BLaER1 treated with 17β-estradiol and CSF1 and Interleukin-3, amounts not matched to agents 10 nM and 100 nM (cell line): ENCODE measurements at regions not wholly inside any gene's neighbourhood (a gene's known extent, or its start where the extent isn't known, plus 50 kb on each side); places are given as distances from the start of the nearest gene placed in this dataset.

Source experiments
- H3K27ac ChIP-seq, 11 experiments: shearing (Covaris generic); formaldehyde crosslinking; 2 replicates each; pipeline ENCODE4 v1.8.1; 2022
- H3K27me3 ChIP-seq, 11 experiments: shearing (Covaris generic); formaldehyde crosslinking; 2 replicates each; pipeline ENCODE4 v1.8.1; 2022
- H3K36me3 ChIP-seq, 11 experiments: shearing (Covaris generic); formaldehyde crosslinking; 2 replicates each; pipeline ENCODE4 v1.8.1; 2022
- H3K4me1 ChIP-seq, 10 experiments: shearing (Covaris generic); formaldehyde crosslinking; 2 replicates each; pipeline ENCODE4 v1.8.1; 2022
- H3K4me2 ChIP-seq, 11 experiments: shearing (Covaris generic); formaldehyde crosslinking; 2 replicates each; pipeline ENCODE4 v1.8.1; 2022
- H3K4me3 ChIP-seq, 10 experiments: shearing (Covaris generic); formaldehyde crosslinking; 2 replicates each; pipeline ENCODE4 v1.8.1; 2022
- H3K9ac ChIP-seq, 11 experiments: shearing (Covaris generic); formaldehyde crosslinking; 2 replicates each; pipeline ENCODE4 v1.8.1; 2022
- H3K9me3 ChIP-seq, 11 experiments: shearing (Covaris generic); formaldehyde crosslinking; replicated peaks in 1 of 11; 2 replicates each; pipeline ENCODE4 v1.8.1; 2022
- H4K20me1 ChIP-seq, 11 experiments: shearing (Covaris generic); formaldehyde crosslinking; 2 replicates each; pipeline ENCODE4 v1.8.1; 2022
- Cebpa-rat ChIP-seq, 11 experiments: shearing (Covaris generic); IDR thresholded peaks; 2 replicates each; pipeline ENCODE4 v1.8.1; 2022

DNA sequence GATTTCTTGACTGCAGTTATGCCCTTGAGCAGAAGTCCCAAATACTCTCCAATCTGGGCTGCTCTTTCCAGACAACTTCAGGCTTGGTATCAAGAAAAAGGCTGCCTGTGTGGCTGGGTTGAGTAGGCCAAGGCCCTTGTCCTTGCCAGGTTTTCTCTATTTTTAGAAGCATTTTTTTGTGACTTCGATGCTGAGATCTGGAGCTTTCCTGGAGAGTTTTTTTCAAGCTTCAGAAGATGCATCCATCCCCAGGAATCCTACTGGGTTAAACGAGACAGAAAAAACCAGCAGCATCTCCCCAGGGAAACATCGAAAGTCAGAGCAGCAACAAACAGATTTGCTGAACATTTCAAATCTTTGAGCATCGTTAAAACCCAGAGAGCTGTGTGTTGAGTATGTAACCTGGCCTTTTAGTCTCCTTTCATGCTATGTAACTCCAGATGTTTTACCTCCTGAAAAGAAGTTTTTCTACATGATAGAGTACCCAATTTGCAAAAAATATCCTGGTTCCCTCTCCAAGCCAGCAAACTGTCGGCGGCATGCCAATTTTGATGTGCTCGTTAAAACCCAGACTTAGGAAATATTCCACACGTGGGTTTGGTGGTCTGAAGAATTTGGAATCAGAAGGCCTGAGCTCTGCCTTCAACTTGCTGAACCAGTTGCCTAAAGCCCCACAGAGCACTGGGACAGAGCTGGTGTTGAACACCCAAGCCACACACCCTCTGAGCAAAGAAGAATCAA is 98.1 kb upstream of the ALDH1B1 start:
- TF ChIP-seq Cebpa-rat (IDR thresholded peaks at IDR 0.05): no peak

DNA sequence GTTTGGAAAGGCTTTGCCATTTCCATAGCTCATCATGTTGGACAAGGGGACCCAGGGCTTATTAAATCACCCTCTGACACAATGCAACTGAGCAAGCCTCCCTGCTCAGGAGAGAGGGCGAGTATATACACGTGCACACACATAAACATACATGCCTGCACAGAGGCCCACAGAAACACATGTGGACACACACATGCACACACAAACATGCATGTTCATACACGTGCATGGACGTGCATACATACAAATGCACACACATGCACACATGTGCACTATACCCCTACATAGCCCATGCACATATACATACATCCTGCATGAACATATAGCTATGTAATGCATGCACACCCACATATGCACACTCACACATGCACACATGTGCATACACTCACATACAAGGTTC is 99.5 kb upstream of the ALDH1B1 start:
- Histone ChIP-seq H3K9ac (no peak overlapping the region), H3K36me3 (no peaks in the 10 kb centered on the region), H3K27me3 (no peaks in the 10 kb centered on the region), H3K27ac (no peak overlapping the region), H3K9me3 (no peaks in the 10 kb centered on the region), H3K4me1 (no peaks in the 10 kb centered on the region), H4K20me1 (no peaks in the 10 kb centered on the region), H3K4me2 (no peak overlapping the region), H3K4me3 (no peak overlapping the region)
- no peak for TF ChIP-seq Cebpa-rat (IDR thresholded peaks at IDR 0.05)

More for the DNA sequence above, 98.1 kb upstream of the ALDH1B1 start:
- no peaks in the 10 kb centered on the region for H3K36me3 ChIP-seq
- H3K27me3 ChIP-seq: no peaks in the 10 kb centered on the region
- H3K9me3 ChIP-seq: no peaks in the 10 kb centered on the region
- H3K4me3 ChIP-seq: no peak overlapping the region
- H3K4me2 ChIP-seq: no peak overlapping the region
- H4K20me1 ChIP-seq: no peaks in the 10 kb centered on the region
- H3K27ac ChIP-seq: no peak overlapping the region
- H3K4me1 ChIP-seq: no peaks in the 10 kb centered on the region
- no peak overlapping the region for H3K9ac ChIP-seq

DNA sequence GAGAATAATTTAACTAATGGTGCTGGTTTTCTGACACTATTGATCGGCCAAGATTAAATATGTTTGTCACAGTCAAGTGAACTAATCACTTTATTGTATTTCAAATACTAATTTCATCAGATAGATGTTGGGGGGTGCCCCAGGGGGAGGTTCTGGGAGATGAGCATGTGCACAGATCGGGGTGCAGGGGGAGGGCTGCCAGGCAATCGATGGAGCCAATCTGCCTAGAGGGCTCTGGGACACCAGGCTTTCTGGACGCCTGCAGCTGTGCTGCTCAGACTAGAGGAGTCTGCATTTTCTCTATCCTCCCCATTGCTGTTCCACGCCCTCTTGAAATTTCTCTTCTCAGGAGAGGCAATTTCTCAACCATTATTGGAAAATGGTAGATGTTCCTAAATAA is 100.0 kb upstream of the ALDH1B1 start:
- H3K27ac ChIP-seq: no peak overlapping the region
- H3K4me3 ChIP-seq: no peak overlapping the region
- no peak for TF ChIP-seq Cebpa-rat (IDR thresholded peaks at IDR 0.05)
- H3K36me3 ChIP-seq: no peaks in the 10 kb centered on the region
- no peaks in the 10 kb centered on the region for H3K9me3 ChIP-seq
- no peaks in the 10 kb centered on the region for H3K27me3 ChIP-seq
- no peak overlapping the region for H3K4me2 ChIP-seq
- no peaks in the 10 kb centered on the region for H4K20me1 ChIP-seq
- no peaks in the 10 kb centered on the region for H3K4me1 ChIP-seq
- no peak overlapping the region for H3K9ac ChIP-seq

DNA sequence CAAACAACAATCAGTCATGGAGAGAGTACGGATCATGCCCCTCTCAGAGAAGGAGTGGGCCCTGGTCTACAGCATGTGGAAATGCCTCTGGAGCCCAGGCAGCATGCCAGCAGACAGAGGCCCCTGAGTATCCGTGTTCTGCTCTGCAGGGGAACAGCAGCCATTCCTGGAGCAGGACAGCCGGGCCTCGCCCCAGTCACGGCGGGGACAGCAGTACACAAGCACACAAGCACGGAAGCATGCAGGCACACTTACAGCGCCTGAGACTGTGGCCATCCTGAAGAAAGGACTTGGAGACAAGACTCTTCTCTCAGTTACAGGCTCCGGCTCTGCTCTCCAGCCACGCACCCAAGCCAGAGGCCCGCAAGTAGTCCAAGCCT is 102.6 kb upstream of the ALDH1B1 start:
- Histone ChIP-seq H3K4me3 (no peak overlapping the region), H3K9ac (no peak overlapping the region), H3K9me3 (no peaks in the 10 kb centered on the region), H3K36me3 (no peaks in the 10 kb centered on the region), H3K27me3 (no peaks in the 10 kb centered on the region), H3K4me1 (no peaks in the 10 kb centered on the region), H4K20me1 (no peaks in the 10 kb centered on the region), H3K27ac (no peak overlapping the region), H3K4me2 (no peak overlapping the region)
- no peak for TF ChIP-seq Cebpa-rat (IDR thresholded peaks at IDR 0.05)

DNA sequence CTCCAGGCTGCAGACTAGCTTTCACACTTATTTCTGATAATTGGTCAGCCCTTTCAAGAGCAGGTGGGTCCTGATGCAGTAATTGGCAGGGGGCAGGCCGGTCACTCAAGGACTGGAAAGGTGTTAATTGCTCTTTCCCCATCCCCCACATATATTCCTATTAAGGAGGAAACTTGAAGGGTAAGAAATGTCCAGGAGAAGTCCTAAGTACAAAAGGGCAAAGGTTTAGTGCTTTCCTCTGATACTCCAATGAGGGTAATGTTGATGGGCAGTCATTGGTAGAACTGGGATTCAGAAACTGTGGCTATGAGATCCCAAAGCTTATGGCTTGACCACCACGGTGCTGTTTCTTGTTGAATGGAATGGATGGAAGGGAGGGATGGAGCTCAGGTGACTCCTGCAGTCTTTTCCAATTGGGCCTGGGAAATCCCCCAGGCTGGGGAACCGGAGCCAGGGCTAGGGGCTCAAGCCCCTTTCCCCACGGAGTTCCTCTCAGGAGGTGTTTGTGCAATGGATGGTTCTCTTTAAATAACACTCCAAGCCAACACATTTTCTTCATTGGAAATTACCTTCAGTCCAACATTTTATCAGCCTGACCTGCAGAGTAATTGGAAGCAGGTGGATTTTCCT is 103.2 kb upstream of the ALDH1B1 start:
- no peak for TF ChIP-seq Cebpa-rat (IDR thresholded peaks at IDR 0.05)
- Histone ChIP-seq H3K4me3 (no peak overlapping the region), H4K20me1 (no peaks in the 10 kb centered on the region)

DNA sequence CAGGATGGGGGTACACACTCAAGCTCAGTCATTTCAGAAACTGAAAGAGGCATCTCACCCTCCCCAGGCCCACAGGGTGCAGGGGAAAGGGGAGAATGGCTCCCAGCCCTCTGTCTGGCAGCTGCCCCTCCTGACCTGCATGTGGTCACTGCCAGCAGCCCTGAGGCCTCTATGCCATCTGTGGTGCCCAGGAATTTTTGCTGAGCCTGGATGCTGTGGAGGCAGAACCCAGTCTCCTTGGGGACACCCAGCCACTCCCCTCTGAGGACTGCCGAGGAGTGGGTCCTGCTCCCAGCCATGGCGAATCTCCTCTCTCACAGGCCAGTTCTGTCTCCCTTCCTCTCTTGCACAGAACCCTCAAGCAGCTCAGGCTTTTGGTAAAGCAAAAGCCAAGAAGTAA is 104.0 kb upstream of the ALDH1B1 start:
- no peaks in the 10 kb centered on the region for H4K20me1 ChIP-seq

More for the DNA sequence above, 103.2 kb upstream of the ALDH1B1 start:
- no peaks in the 10 kb centered on the region for H3K36me3 ChIP-seq
- no peaks in the 10 kb centered on the region for H3K4me1 ChIP-seq
- no peak overlapping the region for H3K4me2 ChIP-seq
- H3K27ac ChIP-seq: no peak overlapping the region
- no peak overlapping the region for H3K9ac ChIP-seq
- no peaks in the 10 kb centered on the region for H3K27me3 ChIP-seq
- no peaks in the 10 kb centered on the region for H3K9me3 ChIP-seq

DNA sequence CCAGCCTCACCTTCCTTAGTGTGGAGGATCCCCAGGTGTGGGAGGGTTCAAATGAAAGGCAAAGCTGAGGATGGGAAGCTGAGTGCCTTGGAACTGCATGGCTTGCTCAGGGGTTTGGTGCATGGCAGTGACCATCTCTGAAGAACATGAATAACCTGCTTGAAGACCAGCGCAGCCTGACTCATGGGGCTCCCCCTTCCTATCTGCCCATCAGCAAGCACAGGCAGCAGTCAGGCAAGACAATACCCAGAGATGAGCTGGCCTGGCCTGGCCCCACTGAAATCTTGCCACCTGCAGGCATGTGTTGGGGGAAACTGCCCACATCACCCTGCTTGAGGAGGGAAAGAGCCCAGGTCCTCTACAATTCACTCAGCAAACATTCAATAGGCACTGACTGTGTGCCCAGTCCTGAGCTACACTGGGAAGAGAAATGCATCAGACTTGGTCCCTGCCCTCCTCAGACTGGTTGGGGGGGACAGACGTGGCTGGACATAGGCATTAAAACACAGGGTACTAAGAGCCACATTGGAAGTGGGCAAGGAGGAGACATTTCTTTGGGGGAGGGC is 105.0 kb upstream of the ALDH1B1 start:
- no peak overlapping the region for H3K27ac ChIP-seq
- H3K27me3 ChIP-seq: no peaks in the 10 kb centered on the region
- H3K9me3 ChIP-seq: no peaks in the 10 kb centered on the region

More for the DNA sequence above, 104.0 kb upstream of the ALDH1B1 start:
- H3K27ac ChIP-seq: no peak overlapping the region
- no peak overlapping the region for H3K4me2 ChIP-seq
- no peaks in the 10 kb centered on the region for H3K27me3 ChIP-seq
- H3K9ac ChIP-seq: no peak overlapping the region
- no peaks in the 10 kb centered on the region for H3K36me3 ChIP-seq
- H3K4me3 ChIP-seq: no peak overlapping the region
- no peaks in the 10 kb centered on the region for H3K9me3 ChIP-seq
- no peaks in the 10 kb centered on the region for H3K4me1 ChIP-seq
- TF ChIP-seq Cebpa-rat (IDR thresholded peaks at IDR 0.05): no peak

DNA sequence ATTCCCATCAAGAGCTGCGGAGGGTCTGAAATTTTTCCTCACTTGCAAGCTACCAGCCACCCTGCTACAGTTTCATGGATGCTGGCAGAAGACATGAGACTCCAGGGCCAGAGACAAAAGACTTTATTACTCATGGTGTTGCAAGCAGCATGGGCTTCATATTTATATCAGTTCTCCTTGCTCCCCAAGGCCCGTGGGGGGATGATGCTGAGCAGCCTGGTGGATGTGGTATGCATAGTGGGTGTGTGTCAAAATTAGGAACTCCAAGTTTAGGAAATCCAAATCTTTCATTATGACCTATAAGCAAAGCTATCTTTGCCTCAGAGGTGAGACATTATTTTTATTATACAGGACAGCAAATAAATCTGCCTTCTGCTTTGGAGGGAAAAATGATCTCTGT is 105.7 kb upstream of the ALDH1B1 start:
- TF ChIP-seq Cebpa-rat (IDR thresholded peaks at IDR 0.05): no peak
- no peak overlapping the region for H3K27ac ChIP-seq
- H3K36me3 ChIP-seq: no peaks in the 10 kb centered on the region
- no peaks in the 10 kb centered on the region for H4K20me1 ChIP-seq
- no peaks in the 10 kb centered on the region for H3K9me3 ChIP-seq
- no peak overlapping the region for H3K4me2 ChIP-seq
- no peaks in the 10 kb centered on the region for H3K4me1 ChIP-seq
- no peak overlapping the region for H3K9ac ChIP-seq
- no peak overlapping the region for H3K4me3 ChIP-seq
- no peaks in the 10 kb centered on the region for H3K27me3 ChIP-seq

More for the DNA sequence above, 105.0 kb upstream of the ALDH1B1 start:
- TF ChIP-seq Cebpa-rat (IDR thresholded peaks at IDR 0.05): no peak
- H3K9ac ChIP-seq: no peak overlapping the region
- H3K36me3 ChIP-seq: no peaks in the 10 kb centered on the region
- H4K20me1 ChIP-seq: no peaks in the 10 kb centered on the region
- no peak overlapping the region for H3K4me2 ChIP-seq
- H3K4me3 ChIP-seq: no peak overlapping the region
- no peaks in the 10 kb centered on the region for H3K4me1 ChIP-seq

DNA sequence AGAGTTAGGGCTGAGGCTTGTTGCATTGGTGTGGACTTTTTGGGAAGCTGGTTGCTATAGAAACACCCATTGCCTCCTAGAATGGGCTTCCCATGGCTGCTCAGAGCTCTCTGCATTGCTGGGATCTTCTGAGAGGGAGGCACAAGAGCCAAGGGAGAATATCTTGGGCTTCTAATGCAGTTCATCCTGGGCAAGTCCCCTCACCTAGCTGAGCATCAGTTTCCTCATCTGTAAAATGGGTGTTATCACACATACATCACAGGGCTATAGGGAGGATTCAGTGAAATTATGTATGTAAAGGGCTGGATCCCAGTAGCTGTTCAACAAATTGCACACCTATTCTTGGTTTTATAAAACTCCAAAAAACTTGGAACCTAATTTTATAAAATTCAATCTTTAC is 106.1 kb upstream of the ALDH1B1 start:
- no peak overlapping the region for H3K27ac ChIP-seq
- H3K9me3 ChIP-seq: no peaks in the 10 kb centered on the region
- no peaks in the 10 kb centered on the region for H3K36me3 ChIP-seq
- H3K4me2 ChIP-seq: no peak overlapping the region
- TF ChIP-seq Cebpa-rat (IDR thresholded peaks at IDR 0.05): no peak
- no peaks in the 10 kb centered on the region for H3K27me3 ChIP-seq
- no peaks in the 10 kb centered on the region for H4K20me1 ChIP-seq
- no peak overlapping the region for H3K9ac ChIP-seq
- H3K4me1 ChIP-seq: no peaks in the 10 kb centered on the region
- no peak overlapping the region for H3K4me3 ChIP-seq

DNA sequence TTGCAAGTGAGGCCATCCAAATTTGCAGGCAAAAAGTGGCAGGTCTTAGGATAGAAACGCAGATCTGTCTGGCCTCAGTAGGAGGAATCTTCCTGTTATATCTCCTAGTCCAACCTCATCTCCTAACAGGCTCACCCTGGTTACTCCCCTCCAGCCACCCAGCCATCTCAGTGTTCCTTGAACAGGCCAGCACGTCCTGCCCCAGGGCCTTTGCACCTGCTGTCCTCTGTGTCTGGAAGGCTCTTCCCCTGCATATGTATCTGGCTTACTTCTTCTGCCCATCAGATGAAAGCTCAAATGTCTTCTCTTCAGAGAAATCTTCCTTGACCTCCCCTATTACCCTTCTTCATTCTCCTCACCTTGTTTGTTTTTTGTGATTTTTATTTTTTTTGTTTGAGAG is 107.3 kb upstream of the ALDH1B1 start:
- Histone ChIP-seq H3K27ac (no peak overlapping the region), H3K4me1 (peaks cover 0 to under 1% (median 0%) of the 10 kb centered on the region in 10 experiments; a peak in 2 of 20 replicates), H4K20me1 (no peaks in the 10 kb centered on the region), H3K27me3 (no peaks in the 10 kb centered on the region), H3K4me3 (no peak overlapping the region), H3K36me3 (no peaks in the 10 kb centered on the region), H3K4me2 (no peak overlapping the region), H3K9ac (no peak overlapping the region), H3K9me3 (no peaks in the 10 kb centered on the region)
- TF ChIP-seq Cebpa-rat (IDR thresholded peaks at IDR 0.05): no peak
